CD4-positive, alpha-beta memory T cell (primary cell): ENCODE measurements at regions not wholly inside any gene's neighbourhood (a gene's known extent, or its start where the extent isn't known, plus 50 kb on each side); places are given as distances from the start of the nearest gene placed in this dataset.

Experiments used
- CTCF ChIA-PET: fragments of 350-600 bp; sonication (Branson Sonifier 250); formaldehyde crosslinking; loops from one replicate; lab custom pipeline; 2021; ENCODE audit warnings: inconsistent platforms; ENCODE audit not compliant: partially characterized antibody; lab: Charles Lee
- POLR2A ChIA-PET: fragments of 350-600 bp; sonication (Branson Sonifier 250); formaldehyde crosslinking; loops from one replicate; lab custom pipeline; 2021; ENCODE audit not compliant: partially characterized antibody; lab: Charles Lee
- DNase-seq, 5 donors: peaks; one replicate each; pipeline versions ENCODE4 v3.0.0 to v3.0.0-alpha.2; 2020 to 2022; ENCODE audit warnings: mixed read lengths in 1 of 5
- H3K27ac ChIP-seq: one replicate; pipeline ENCODE4 v1.7.0; 2013; ENCODE audit warnings: low read depth, low read length
- H3K27me3 ChIP-seq: 2 replicates; pipeline ENCODE4 v1.7.0; 2013; ENCODE audit warnings: mild to moderate bottlenecking, low read length, moderate library complexity; ENCODE audit not compliant: insufficient read depth
- H3K36me3 ChIP-seq: 2 replicates; pipeline ENCODE4 v1.7.0; 2013; ENCODE audit warnings: mild to moderate bottlenecking, low read length, moderate library complexity; ENCODE audit not compliant: insufficient read depth
- H3K4me1 ChIP-seq: 2 replicates; pipeline ENCODE4 v1.7.0; 2013; ENCODE audit warnings: mild to moderate bottlenecking, low read length, moderate library complexity; ENCODE audit not compliant: insufficient read depth
- H3K4me3 ChIP-seq, 2 donors: one replicate each; pipeline ENCODE4 v1.7.0; 2013; ENCODE audit warnings: low read length in 2 of 2, mild to moderate bottlenecking in 1 of 2
- H3K9me3 ChIP-seq, 2 donors: one replicate each; pipeline ENCODE4 v1.7.0; 2013; ENCODE audit warnings: low read length in 2 of 2, control low read depth in 1 of 2; ENCODE audit not compliant: control insufficient read depth in 1 of 2
- H3K27ac Mint-ChIP-seq, 7 donors: one replicate each; pipeline ENCODE4 v1.8.0; 2020 to 2021; ENCODE audit warnings: mixed read lengths in 7 of 7, mild to moderate bottlenecking in 6 of 7, inconsistent platforms in 3 of 7, moderate library complexity in 3 of 7
- H3K27me3 Mint-ChIP-seq, 2 donors: one replicate each; pipeline ENCODE4 v1.8.0; 2020 to 2021; ENCODE audit warnings: mixed read lengths in 2 of 2
- H3K36me3 Mint-ChIP-seq, 2 donors: one replicate each; pipeline ENCODE4 v1.8.0; 2020 to 2021; ENCODE audit warnings: mixed read lengths in 2 of 2, inconsistent platforms in 1 of 2, mild to moderate bottlenecking in 1 of 2
- H3K4me1 Mint-ChIP-seq, 4 donors: one replicate each; pipeline ENCODE4 v1.8.0; 2020 to 2021; ENCODE audit warnings: mixed read lengths in 4 of 4, mild to moderate bottlenecking in 1 of 4
- H3K4me3 Mint-ChIP-seq, 8 donors: one replicate each; pipeline ENCODE4 v1.8.0; 2020 to 2021; ENCODE audit warnings: mixed read lengths in 8 of 8, mild to moderate bottlenecking in 7 of 8, moderate library complexity in 6 of 8, inconsistent platforms in 3 of 8
- H3K9me3 Mint-ChIP-seq, 8 donors: one replicate each; pipeline ENCODE4 v1.8.0; 2020 to 2021; ENCODE audit warnings: mixed read lengths in 8 of 8, mild to moderate bottlenecking in 5 of 8, inconsistent platforms in 3 of 8, moderate library complexity in 1 of 8
- intact Hi-C: fragments of 100-400 bp; cut with micrococcal nuclease; formaldehyde crosslinking; loops from one replicate; pipeline ENCODE4 v1.15.1; 2023

DNA sequence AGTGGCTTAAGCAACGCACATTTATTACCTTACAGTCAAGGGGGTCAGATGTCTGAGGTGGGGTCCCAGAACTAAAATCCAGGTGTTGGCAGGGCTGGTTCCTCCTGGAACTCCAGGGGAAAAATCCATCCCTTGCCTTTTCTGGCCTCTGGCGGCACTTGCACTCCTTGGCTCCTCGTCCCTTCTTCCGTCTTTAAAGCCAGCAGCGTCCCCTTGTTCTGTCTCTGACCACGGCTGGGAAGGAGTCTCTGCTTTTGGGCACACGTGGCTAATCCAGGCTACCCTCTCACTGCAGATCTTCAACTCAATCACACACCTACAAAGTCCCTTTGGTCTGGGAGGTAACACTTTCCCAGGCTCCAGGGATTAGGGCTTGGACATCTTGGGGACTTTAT, 73.5 kb upstream of the WNT7B start:
- Histone ChIP-seq H3K4me3 (no peak overlapping the region), H3K4me1 (peaks cover 62% of the 10 kb centered on the region), H3K27ac (peak overlapping the region; percentile 82), H3K9me3 (no peaks in the 10 kb centered on the region), H3K36me3 (no peaks in the 10 kb centered on the region), H3K27me3 (no peaks in the 10 kb centered on the region)
- intact Hi-C loops = no loop called here
- Mint-ChIP-seq H3K27ac (peak overlapping the region in 6 of 7 donors; percentile 56 to 99 (median 87)), H3K36me3 (peaks cover 0 to 4% of the 10 kb centered on the region in 2 donors), H3K4me3 (peak overlapping the region in 2 of 8 donors; percentile 20 to 39), H3K9me3 (no peaks in the 10 kb centered on the region), H3K4me1 (peaks cover 10 to 61% (median 38%) of the 10 kb centered on the region in 4 donors), H3K27me3 (no peaks in the 10 kb centered on the region)
- no peak for DNase-seq
- CTCF ChIA-PET = interaction anchor here (1.0 to 1.1 kb wide), 2 partner anchors 44 to 67 kb away, joined by 3 to 5 read pairs; no protein-coding TSS in a partner anchor
- POLR2A ChIA-PET = interaction anchor here (1.6 to 6.8 kb wide), 2 partner anchors 14 to 20 kb away, joined by 6 to 123 read pairs; no protein-coding TSS in a partner anchor

DNA sequence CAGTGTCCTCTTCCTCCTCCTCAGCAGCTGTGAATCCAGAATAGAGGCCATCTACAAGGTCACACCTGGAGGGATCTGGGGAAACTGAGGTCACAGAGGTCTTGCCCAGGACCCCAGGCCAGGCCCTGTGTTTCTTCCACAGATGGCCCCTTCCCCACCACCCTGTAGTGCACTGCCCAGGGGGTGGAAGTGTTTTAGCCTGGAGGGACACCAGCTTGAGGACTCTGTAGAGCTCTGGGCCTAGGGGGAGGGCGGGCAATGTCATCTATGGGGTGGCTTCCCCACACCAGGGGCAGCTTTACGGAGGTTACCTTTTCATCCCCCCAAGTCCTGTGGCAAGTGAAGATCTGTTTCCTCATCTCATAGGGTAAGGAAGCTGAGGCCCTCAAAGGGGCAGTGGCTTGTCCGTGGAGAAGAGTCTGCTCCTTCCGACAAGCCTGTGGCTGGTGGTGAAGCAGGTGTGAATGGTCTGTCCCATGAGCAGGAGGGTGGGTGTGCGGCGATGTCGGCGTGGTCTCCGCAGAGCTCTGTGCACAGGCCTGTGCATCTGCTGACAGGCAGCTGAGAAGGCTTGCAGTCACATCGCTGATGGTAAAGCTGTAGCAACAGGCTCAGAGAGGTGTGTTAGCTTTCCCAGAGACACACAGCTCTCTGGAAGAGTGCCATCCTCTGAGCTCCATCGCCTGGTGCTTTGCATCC, 74.1 kb upstream of the WNT7B start:
- Mint-ChIP-seq H3K27ac (peak overlapping the region; percentile 69 to 99 (median 87)), H3K4me1 (peaks cover 10 to 63% (median 37%) of the 10 kb centered on the region in 4 donors), H3K9me3 (no peaks in the 10 kb centered on the region), H3K36me3 (peaks cover 0 to 4% of the 10 kb centered on the region in 2 donors), H3K4me3 (peak overlapping the region in 4 of 8 donors; percentile 50 to 97 (median 52)), H3K27me3 (no peaks in the 10 kb centered on the region)
- CTCF ChIA-PET = interaction anchor here (1.0 to 2.9 kb wide), 4 partner anchors 14 to 66 kb away, joined by 3 to 15 read pairs (median 4); no protein-coding TSS in a partner anchor
- Histone ChIP-seq H3K36me3 (no peaks in the 10 kb centered on the region), H3K4me1 (peaks cover 62% of the 10 kb centered on the region), H3K27ac (peak overlapping the region; percentile 82), H3K27me3 (no peaks in the 10 kb centered on the region), H3K4me3 (no peak overlapping the region), H3K9me3 (no peaks in the 10 kb centered on the region)
- no peak for DNase-seq
- POLR2A ChIA-PET = interaction anchor here (1.6 to 6.8 kb wide), 2 partner anchors 15 to 20 kb away, joined by 6 to 123 read pairs; no protein-coding TSS in a partner anchor
- intact Hi-C loops = no loop called here

DNA sequence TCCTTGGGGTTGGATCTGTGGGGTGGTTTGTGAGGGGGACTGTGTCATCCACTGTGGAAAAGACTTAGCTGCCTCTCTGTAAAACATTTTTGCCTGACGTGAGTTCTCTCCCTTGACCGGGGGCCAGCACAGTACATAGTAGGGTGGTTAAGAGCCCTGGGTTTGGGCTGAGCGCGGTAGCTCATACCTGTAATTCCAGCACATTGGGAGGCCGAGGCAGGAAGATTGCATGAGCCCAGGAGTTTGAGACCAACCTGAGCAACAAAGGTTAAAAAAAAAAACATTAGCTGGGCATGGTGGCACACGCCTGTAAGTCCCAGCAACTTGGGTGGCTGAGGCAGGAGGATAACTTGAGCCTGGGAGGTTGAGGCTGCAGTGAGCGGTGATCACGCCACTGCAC, 74.7 kb upstream of the WNT7B start:
- Histone ChIP-seq H3K9me3 (no peaks in the 10 kb centered on the region), H3K36me3 (no peaks in the 10 kb centered on the region), H3K4me1 (peaks cover 62% of the 10 kb centered on the region), H3K4me3 (no peak overlapping the region), H3K27ac (peak overlapping the region; percentile 82), H3K27me3 (no peaks in the 10 kb centered on the region)
- peak overlapping the region; percentile 69 to 99 (median 87) for H3K27ac Mint-ChIP-seq
- CTCF ChIA-PET = interaction anchor here (1.0 to 2.9 kb wide), 4 partner anchors 15 to 65 kb away, joined by 3 to 15 read pairs (median 4); no protein-coding TSS in a partner anchor
- DNase-seq = no peak
- intact Hi-C loops = no loop called here
- peaks cover 12 to 62% (median 38%) of the 10 kb centered on the region in 4 donors for H3K4me1 Mint-ChIP-seq
- POLR2A ChIA-PET = interaction anchor here (1.6 to 6.8 kb wide), 3 partner anchors 16 to 43 kb away, joined by 6 to 123 read pairs (median 7); no protein-coding TSS in a partner anchor
- H3K4me3 Mint-ChIP-seq = peak overlapping the region in 6 of 8 donors; percentile 21 to 97 (median 40)
- no peaks in the 10 kb centered on the region for H3K27me3 Mint-ChIP-seq
- no peaks in the 10 kb centered on the region for H3K9me3 Mint-ChIP-seq
- peaks cover 0 to 4% of the 10 kb centered on the region in 2 donors for H3K36me3 Mint-ChIP-seq

DNA sequence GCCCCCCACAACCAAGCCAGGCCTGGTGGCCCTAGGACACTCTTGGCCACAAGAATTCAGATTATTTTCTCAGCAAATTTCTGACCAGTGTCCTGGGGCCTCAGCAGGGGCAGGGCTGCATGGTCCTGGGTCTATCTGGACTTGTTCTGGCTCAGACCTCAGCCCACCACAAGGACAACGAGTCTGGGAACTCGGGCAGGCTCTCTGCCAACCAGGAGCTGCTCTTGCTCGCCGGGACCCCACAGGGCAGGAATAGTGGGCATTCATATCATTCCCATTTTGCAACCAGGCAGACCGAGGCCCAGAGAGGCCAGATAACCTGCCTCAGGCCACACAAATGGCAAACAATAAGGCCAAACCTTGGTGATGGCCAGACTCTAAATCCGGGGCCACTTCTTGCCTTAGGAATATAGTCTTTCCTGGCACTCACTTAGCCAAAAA, 75.4 kb upstream of the WNT7B start:
- H3K4me1 ChIP-seq = peaks cover 66% of the 10 kb centered on the region
- DNase-seq = no peak
- peak overlapping the region; percentile 43 to 99 (median 89) for H3K27ac Mint-ChIP-seq
- no peaks in the 10 kb centered on the region for H3K9me3 Mint-ChIP-seq
- peak overlapping the region; percentile 82 for H3K27ac ChIP-seq
- peaks cover 12 to 61% (median 39%) of the 10 kb centered on the region in 4 donors for H3K4me1 Mint-ChIP-seq
- H3K36me3 ChIP-seq = no peaks in the 10 kb centered on the region
- intact Hi-C loops = no loop called here
- H3K4me3 ChIP-seq = peak overlapping the region; percentile 56 to 61
- H3K27me3 Mint-ChIP-seq = no peaks in the 10 kb centered on the region
- ChIA-PET POLR2A (interaction anchor here (2.0 to 6.8 kb wide), 4 partner anchors 9 to 42 kb away, joined by 7 to 123 read pairs (median 48); no protein-coding TSS in a partner anchor), CTCF (interaction anchor here (2.9 kb wide), 1 partner anchor 16 kb away, joined by 15 read pairs; no protein-coding TSS in a partner anchor)
- H3K27me3 ChIP-seq = no peaks in the 10 kb centered on the region
- H3K4me3 Mint-ChIP-seq = peak overlapping the region; percentile 86 to 97 (median 90)
- no peaks in the 10 kb centered on the region for H3K9me3 ChIP-seq
- peaks cover 0 to 4% of the 10 kb centered on the region in 2 donors for H3K36me3 Mint-ChIP-seq

DNA sequence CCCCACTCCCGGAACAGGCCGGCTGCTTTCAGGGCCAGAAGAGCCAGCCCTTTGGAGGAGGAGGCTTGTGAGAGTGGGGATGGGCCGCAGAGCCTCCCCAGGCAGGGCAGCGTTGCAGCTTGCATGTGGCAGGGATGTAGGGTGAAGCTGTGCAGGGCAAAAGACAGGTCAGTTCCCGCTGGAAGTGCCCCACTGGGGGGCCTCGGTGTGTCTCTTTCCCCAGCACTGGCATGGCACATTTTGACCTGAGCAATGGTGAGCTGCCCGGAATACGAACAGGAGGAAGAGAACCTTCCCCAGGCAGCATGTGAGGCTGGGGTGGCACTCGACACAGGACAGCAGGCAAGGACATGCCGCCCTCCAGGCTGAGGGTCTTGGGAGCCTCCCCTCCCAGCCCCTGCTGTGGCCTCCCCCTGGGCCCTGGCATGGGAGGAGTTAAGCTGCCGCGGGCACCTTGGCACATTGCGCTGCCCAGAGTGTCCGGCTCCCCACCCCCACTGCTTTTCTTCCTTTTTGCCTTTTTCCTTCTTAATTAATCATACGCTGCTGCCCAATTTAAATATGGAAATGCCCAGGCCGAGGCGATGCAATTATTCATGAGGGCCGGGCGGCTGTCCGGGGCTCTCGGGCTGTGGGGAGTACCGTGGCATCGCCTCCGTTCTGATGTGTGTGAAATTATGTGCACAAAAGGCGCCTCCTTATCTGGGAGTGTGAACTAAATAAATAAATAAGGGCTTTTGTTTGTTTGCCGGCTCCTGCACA, 76.0 kb upstream of the WNT7B start:
- intact Hi-C loops = no loop called here
- peak in 1 of 5 donors; percentile 39 for DNase-seq
- peaks cover 12 to 65% (median 43%) of the 10 kb centered on the region in 4 donors for H3K4me1 Mint-ChIP-seq

DNA sequence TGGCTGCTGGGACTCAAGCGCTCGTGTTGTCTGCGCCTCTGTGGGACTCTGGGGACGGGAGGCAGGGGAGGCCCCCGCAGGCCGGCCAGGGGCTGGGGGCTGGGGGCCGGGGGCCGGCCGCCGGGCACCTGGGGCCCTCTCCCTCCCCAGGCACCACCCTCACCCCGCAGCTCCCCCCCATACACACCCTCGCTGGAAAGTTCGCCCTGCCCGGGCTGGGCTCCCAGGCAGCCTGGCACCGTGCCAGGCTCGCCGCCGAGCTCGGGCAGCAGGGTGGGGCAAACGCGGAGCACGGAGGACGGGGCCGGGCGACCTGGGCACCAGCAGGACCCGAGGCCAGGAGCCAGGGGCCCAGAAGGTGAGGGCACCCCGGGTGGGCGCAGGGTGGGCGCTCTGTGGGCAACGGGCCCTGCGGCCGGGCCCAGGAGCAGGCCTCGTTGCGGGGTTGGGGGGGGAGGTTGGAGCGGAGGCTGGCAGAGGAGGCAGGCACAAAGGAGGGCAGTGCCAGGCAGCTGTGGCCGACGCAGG, 76.7 kb upstream of the WNT7B start:
- intact Hi-C loops = loop anchor here (1.0 to 2.0 kb wide), 3 partner anchors 15 to 40 kb away; no protein-coding TSS in a partner anchor
- H3K4me3 Mint-ChIP-seq = peak overlapping the region; percentile 87 to 97 (median 90)

More for the DNA sequence above, 76.0 kb upstream of the WNT7B start:
- H3K4me3 Mint-ChIP-seq = peak overlapping the region; percentile 86 to 97 (median 90)
- POLR2A ChIA-PET = interaction anchor here (0.7 to 6.8 kb wide), 11 partner anchors 9 to 1367 kb away, joined by 3 to 123 read pairs (median 8); no protein-coding TSS in a partner anchor
- peaks cover 0 to 4% of the 10 kb centered on the region in 2 donors for H3K36me3 Mint-ChIP-seq
- peak overlapping the region; percentile 89 to 99 (median 94) for H3K27ac Mint-ChIP-seq
- Histone ChIP-seq H3K36me3 (no peaks in the 10 kb centered on the region), H3K4me3 (peak overlapping the region; percentile 56 to 61), H3K4me1 (peaks cover 67% of the 10 kb centered on the region), H3K9me3 (no peaks in the 10 kb centered on the region), H3K27ac (peak overlapping the region; percentile 82), H3K27me3 (no peaks in the 10 kb centered on the region)
- CTCF ChIA-PET = interaction anchor here (1.6 to 2.9 kb wide), 3 partner anchors 14 to 47 kb away, joined by 4 to 15 read pairs (median 4); no protein-coding TSS in a partner anchor
- no peaks in the 10 kb centered on the region for H3K27me3 Mint-ChIP-seq
- no peaks in the 10 kb centered on the region for H3K9me3 Mint-ChIP-seq

More for the DNA sequence above, 76.7 kb upstream of the WNT7B start:
- no peaks in the 10 kb centered on the region for H3K36me3 ChIP-seq
- H3K27me3 ChIP-seq = no peaks in the 10 kb centered on the region
- peak; percentile 66 to 74 (median 68) for DNase-seq
- ChIA-PET CTCF (interaction anchor here (1.6 to 2.9 kb wide), 3 partner anchors 15 to 47 kb away, joined by 4 to 15 read pairs (median 4); no protein-coding TSS in a partner anchor), POLR2A (interaction anchor here (0.7 to 6.8 kb wide), 14 partner anchors 10 to 1368 kb away, joined by 3 to 123 read pairs (median 6); partner anchors contain the start of genes CDPF1 and TRMU)
- Mint-ChIP-seq H3K4me1 (peaks cover 12 to 69% (median 46%) of the 10 kb centered on the region in 4 donors), H3K9me3 (no peaks in the 10 kb centered on the region), H3K27me3 (no peaks in the 10 kb centered on the region), H3K36me3 (peaks cover 0 to 4% of the 10 kb centered on the region in 2 donors), H3K27ac (peak overlapping the region; percentile 89 to 99 (median 94))
- peak overlapping the region in 1 of 2 donors; percentile 66 for H3K4me3 ChIP-seq
- H3K27ac ChIP-seq = peak overlapping the region; percentile 82
- H3K9me3 ChIP-seq = no peaks in the 10 kb centered on the region
- H3K4me1 ChIP-seq = peaks cover 71% of the 10 kb centered on the region
